MCF 10A (cell line): ENCODE measurements at regions not wholly inside any gene's neighbourhood (a gene's known extent, or its start where the extent isn't known, plus 50 kb on each side); places are given as distances from the start of the nearest gene placed in this dataset.

ENCODE experiments used
- BruUV-seq: library from RNA; stranded (reverse); fragments of 400-500 nt; replicated peaks from 2 replicates; lab custom pipeline; 2021; lab: Mats Ljungman, UMichigan
- CTCF ChIA-PET: fragments of 300-600 bp; sonication (Branson Sonifier 250); formaldehyde crosslinking; extraction: SDS; loops from one replicate; lab custom pipeline; 2021; ENCODE audit warnings: antibody characterized with exemption, inconsistent platforms; lab: Yijun Ruan, JAX
- POLR2A ChIA-PET: fragments of 300-600, 350-650 bp; sonication (Branson Sonifier 250); formaldehyde crosslinking; extraction: SDS; loops from one replicate; lab custom pipeline; 2020; ENCODE audit warnings: antibody characterized with exemption, inconsistent platforms; lab: Yijun Ruan, JAX
- DNase-seq: peaks from one replicate; pipeline ENCODE4 v3.0.0-alpha.2; 2018; ENCODE audit not compliant: unreplicated experiment
- H3K27ac Mint-ChIP-seq: one replicate; pipeline ENCODE4 v1.8.0; 2022; ENCODE audit warnings: mild to moderate bottlenecking, low read depth, mixed read lengths; ENCODE audit not compliant: unreplicated experiment
- H3K27me3 Mint-ChIP-seq: one replicate; pipeline ENCODE4 v1.8.0; 2022; ENCODE audit warnings: mixed read lengths; ENCODE audit not compliant: insufficient read depth, unreplicated experiment
- H3K36me3 Mint-ChIP-seq: one replicate; pipeline ENCODE4 v1.8.0; 2022; ENCODE audit warnings: mild to moderate bottlenecking, moderate library complexity, mixed read lengths; ENCODE audit not compliant: insufficient read depth, unreplicated experiment
- H3K4me1 Mint-ChIP-seq: one replicate; pipeline ENCODE4 v1.8.0; 2022; ENCODE audit warnings: mixed read lengths; ENCODE audit not compliant: insufficient read depth, unreplicated experiment
- H3K4me3 Mint-ChIP-seq: one replicate; pipeline ENCODE4 v1.8.0; 2022; ENCODE audit warnings: mild to moderate bottlenecking, moderate library complexity, mixed read lengths; ENCODE audit not compliant: unreplicated experiment
- H3K9me3 Mint-ChIP-seq: one replicate; pipeline ENCODE4 v1.8.0; 2022; ENCODE audit warnings: mixed read lengths; ENCODE audit not compliant: unreplicated experiment
- intact Hi-C: fragments of 100-400 bp; cut with micrococcal nuclease; formaldehyde crosslinking; loops from 2 replicates; pipeline ENCODE4 v1.14.1; 2022
- TF ChIP-seq, protein P1 (sequence below): fragments of 200-600 bp; IDR thresholded peaks from one replicate; pipeline ENCODE4 v1.8.0; 2022; ENCODE audit warnings: antibody characterized with exemption, mild to moderate bottlenecking; ENCODE audit not compliant: unreplicated experiment

- Mint-ChIP-seq H3K36me3 (no peaks in the 10 kb centered on the region), H3K9me3 (no peaks in the 10 kb centered on the region), H3K27me3 (no peaks in the 10 kb centered on the region), H3K4me3 (no peak overlapping the region), H3K4me1 (peaks cover 14% of the 10 kb centered on the region), H3K27ac (no peak overlapping the region)
- no peak for DNase-seq
- no TSS peak for BruUV-seq
- ChIA-PET CTCF (no interaction called here), POLR2A (interaction anchor here (1.0 kb wide), 1 partner anchor 93 kb away, joined by 3 read pairs; no protein-coding TSS in a partner anchor)
- intact Hi-C loops, result no loop called here
- TF ChIP-seq, protein P1, sequence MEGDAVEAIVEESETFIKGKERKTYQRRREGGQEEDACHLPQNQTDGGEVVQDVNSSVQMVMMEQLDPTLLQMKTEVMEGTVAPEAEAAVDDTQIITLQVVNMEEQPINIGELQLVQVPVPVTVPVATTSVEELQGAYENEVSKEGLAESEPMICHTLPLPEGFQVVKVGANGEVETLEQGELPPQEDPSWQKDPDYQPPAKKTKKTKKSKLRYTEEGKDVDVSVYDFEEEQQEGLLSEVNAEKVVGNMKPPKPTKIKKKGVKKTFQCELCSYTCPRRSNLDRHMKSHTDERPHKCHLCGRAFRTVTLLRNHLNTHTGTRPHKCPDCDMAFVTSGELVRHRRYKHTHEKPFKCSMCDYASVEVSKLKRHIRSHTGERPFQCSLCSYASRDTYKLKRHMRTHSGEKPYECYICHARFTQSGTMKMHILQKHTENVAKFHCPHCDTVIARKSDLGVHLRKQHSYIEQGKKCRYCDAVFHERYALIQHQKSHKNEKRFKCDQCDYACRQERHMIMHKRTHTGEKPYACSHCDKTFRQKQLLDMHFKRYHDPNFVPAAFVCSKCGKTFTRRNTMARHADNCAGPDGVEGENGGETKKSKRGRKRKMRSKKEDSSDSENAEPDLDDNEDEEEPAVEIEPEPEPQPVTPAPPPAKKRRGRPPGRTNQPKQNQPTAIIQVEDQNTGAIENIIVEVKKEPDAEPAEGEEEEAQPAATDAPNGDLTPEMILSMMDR, result no peak
These were observed 80.8 kb upstream of the TLE3 start for GRCh38 chr15:70178335-70179084.

DNA sequence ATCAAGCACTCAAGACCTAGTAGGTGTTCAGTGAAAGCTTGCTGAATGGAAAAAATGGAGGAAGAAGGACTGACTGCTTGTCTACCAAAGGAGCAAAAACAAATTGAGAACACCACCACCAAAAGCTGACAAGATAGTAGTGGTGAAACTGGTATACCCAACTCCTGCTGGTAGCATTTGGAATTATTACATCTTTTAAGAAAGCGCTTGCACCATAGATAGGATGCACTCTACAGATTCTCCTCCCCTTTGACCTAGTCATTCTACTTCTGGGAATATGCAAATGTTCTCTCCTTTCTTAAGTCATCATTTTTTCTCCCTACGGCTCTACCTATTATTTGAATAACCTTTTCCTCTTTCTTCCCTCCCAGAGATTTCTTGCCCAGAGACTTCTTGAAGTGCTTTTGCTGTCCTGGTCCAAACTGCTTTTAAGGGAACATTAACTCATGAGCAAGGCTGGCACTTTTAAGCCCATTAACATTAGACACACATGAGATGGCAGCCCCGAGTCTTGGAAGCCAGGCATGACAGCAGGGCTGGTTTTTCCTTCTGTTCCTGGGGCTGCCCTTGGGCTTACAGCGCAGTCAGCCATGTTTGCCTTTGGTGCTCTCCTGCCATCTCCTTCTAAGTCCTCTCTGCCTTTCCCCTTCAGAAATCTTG is 75.0 kb upstream of the TLE3 start:
- no peak for DNase-seq
- TF ChIP-seq, protein P1, result no peak
- intact Hi-C loops, result no loop called here
- Mint-ChIP-seq H3K36me3 (no peaks in the 10 kb centered on the region), H3K9me3 (no peaks in the 10 kb centered on the region), H3K27ac (no peak overlapping the region), H3K4me3 (no peak overlapping the region), H3K4me1 (no peaks in the 10 kb centered on the region), H3K27me3 (no peaks in the 10 kb centered on the region)
- ChIA-PET POLR2A (interaction anchor here (0.7 kb wide), 1 partner anchor 80 kb away, joined by 3 read pairs; no protein-coding TSS in a partner anchor), CTCF (interaction anchor here (0.7 kb wide), 1 partner anchor 42 kb away, joined by 3 read pairs; no protein-coding TSS in a partner anchor)
- no TSS peak for BruUV-seq

DNA sequence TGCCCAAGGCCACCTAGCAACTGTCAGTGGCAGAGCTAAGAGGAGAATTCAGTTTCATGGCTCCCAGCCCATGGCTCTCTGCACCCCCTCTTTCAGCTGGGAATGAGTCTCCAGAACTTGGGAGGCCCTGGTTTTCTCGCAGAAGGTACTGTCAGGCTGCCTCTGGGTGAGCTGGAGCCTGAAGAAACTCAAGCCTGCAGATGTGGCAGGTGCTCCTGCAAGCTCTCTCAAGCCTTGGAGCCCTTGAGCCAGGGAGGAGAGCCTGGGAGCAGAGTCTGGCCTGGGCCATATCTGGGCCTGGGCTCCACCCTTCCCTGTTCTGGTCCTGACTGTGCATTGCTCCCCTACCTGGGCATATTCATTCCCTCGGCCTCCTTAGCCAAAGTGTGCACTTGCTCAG is 74.4 kb upstream of the TLE3 start:
- no peak overlapping the region for H3K4me3 Mint-ChIP-seq
- ChIA-PET POLR2A (no interaction called here), CTCF (no interaction called here)
- no peak for DNase-seq
- no peak overlapping the region for H3K27ac Mint-ChIP-seq
- TF ChIP-seq, protein P1, result no peak
- no peaks in the 10 kb centered on the region for H3K27me3 Mint-ChIP-seq
- no TSS peak for BruUV-seq
- H3K36me3 Mint-ChIP-seq, result no peaks in the 10 kb centered on the region
- intact Hi-C loops, result no loop called here
- no peaks in the 10 kb centered on the region for H3K9me3 Mint-ChIP-seq
- H3K4me1 Mint-ChIP-seq, result no peaks in the 10 kb centered on the region

GRCh38 chr15:70171256-70171886 is 73.7 kb upstream of the TLE3 start:
- no peak for DNase-seq
- TF ChIP-seq, protein P1, result no peak
- no peaks in the 10 kb centered on the region for H3K36me3 Mint-ChIP-seq
- CTCF ChIA-PET, result no interaction called here
- intact Hi-C loops, result no loop called here
- H3K9me3 Mint-ChIP-seq, result no peaks in the 10 kb centered on the region
- POLR2A ChIA-PET, result interaction anchor here (0.6 kb wide), 1 partner anchor 115 kb away, joined by 3 read pairs; no protein-coding TSS in a partner anchor
- no peak overlapping the region for H3K27ac Mint-ChIP-seq
- no peaks in the 10 kb centered on the region for H3K27me3 Mint-ChIP-seq
- H3K4me1 Mint-ChIP-seq, result no peaks in the 10 kb centered on the region
- H3K4me3 Mint-ChIP-seq, result no peak overlapping the region
- BruUV-seq, result no TSS peak
